Upper lobe of left lung (tissue), 6 donors: ENCODE measurements at regions not wholly inside any gene's neighbourhood (a gene's known extent, or its start where the extent isn't known, plus 50 kb on each side); places are given as distances from the start of the nearest gene placed in this dataset.
A peak's percentile ranks its signal among the peaks of the same experiment; 100 is the strongest.
"Not testable (repeated sequence)": the region's sequence is repeated elsewhere in the genome, so short reads cannot be mapped to it uniquely, and the experiment has no call there.

ENCODE experiments used
- ATAC-seq, 2 donors: fragments of 200-7000 bp; cut with Tn5 transposase; one replicate each; pipeline ENCODE4 v1.9.1; 2022; ENCODE audit warnings: mild to moderate bottlenecking in 2 of 2, moderate library complexity in 2 of 2; ENCODE audit not compliant: low FRiP score in 2 of 2
- DNase-seq, 2 donors: peaks; one replicate each; pipeline ENCODE4 v3.0.0-alpha.2; 2019 to 2020
- H3K27ac ChIP-seq, 4 donors: fragments of 200-600 bp; sonication (generic); one replicate each; pipeline ENCODE4 v1.5.1; 2016 to 2019
- H3K27me3 ChIP-seq, 4 donors: fragments of 200-600 bp; sonication (generic); one replicate each; pipeline ENCODE4 v1.5.1; 2017 to 2019
- H3K36me3 ChIP-seq, 4 donors: fragments of 200-600 bp; sonication (generic); one replicate each; pipeline ENCODE4 v1.5.1; 2016 to 2019
- H3K4me1 ChIP-seq, 4 donors: fragments of 200-600 bp; sonication (generic); one replicate each; pipeline ENCODE4 v1.5.1; 2018 to 2019
- H3K4me3 ChIP-seq, 4 donors: fragments of 200-600 bp; sonication (generic); one replicate each; pipeline ENCODE4 v1.5.1; 2017 to 2019; ENCODE audit warnings: mild to moderate bottlenecking in 2 of 4, moderate library complexity in 1 of 4
- H3K9me3 ChIP-seq, 4 donors: fragments of 200-600 bp; sonication (generic); one replicate each; pipeline ENCODE4 v1.5.1; 2018 to 2019
- CTCF ChIP-seq, 6 experiments: fragments of 450-650 bp in 4 of 6; fragments of 200-600 bp in 2 of 6; sonication (generic) in 2 of 6; IDR thresholded peaks; one replicate each; pipeline ENCODE4 v1.5.1; 2016 to 2019; ENCODE audit warnings: antibody characterized with exemption in 6 of 6
- EP300 ChIP-seq, 4 donors: sonication (generic); formaldehyde crosslinking; IDR thresholded peaks; one replicate each; pipeline ENCODE4 v1.5.1; 2017; ENCODE audit warnings: antibody characterized with exemption in 4 of 4, control low read depth in 2 of 4
- POLR2A ChIP-seq, 4 donors: fragments of 450-650 bp; IDR thresholded peaks; one replicate each; pipeline ENCODE4 v1.5.1; 2016 to 2017; ENCODE audit warnings: antibody characterized with exemption in 4 of 4, mild to moderate bottlenecking in 2 of 4
- POLR2AphosphoS5 ChIP-seq, 2 donors: sonication (generic); formaldehyde crosslinking; IDR thresholded peaks; one replicate each; pipeline ENCODE4 v1.5.1; 2017; ENCODE audit warnings: antibody characterized with exemption in 2 of 2
- WGBS, 2 donors: methylation state at CpG; one replicate each; pipeline ENCODE4 v1.1.5; 2017 to 2018; 5-methylcytosine and 5-hydroxymethylcytosine counted together
- donor health status: DM: no; HTN: no; CAD: no; lungs with moderate emphysema.
- donor health status: DM: no; HTN: yes; CAD: no; lungs with severe emphysema.

GRCh38 chr12:33026791-33027190 is 130.2 kb upstream of the PKP2 start:
- Histone ChIP-seq H3K4me1 (no peaks in the 10 kb centered on the region), H3K27me3 (no peaks in the 10 kb centered on the region), H3K36me3 (no peaks in the 10 kb centered on the region), H3K9me3 (no peaks in the 10 kb centered on the region), H3K27ac (no peak overlapping the region), H3K4me3 (no peak overlapping the region)
- ATAC-seq: no peak
- no peak for DNase-seq
- TF ChIP-seq EP300 (IDR thresholded peaks at IDR 0.05) (no peak), POLR2A (IDR thresholded peaks at IDR 0.05) (no peak), CTCF (IDR thresholded peaks at IDR 0.05) (no peak), POLR2AphosphoS5 (IDR thresholded peaks at IDR 0.05) (no peak)

GRCh38 chr12:33022724-33023123 is 126.1 kb upstream of the PKP2 start:
- H3K4me3 ChIP-seq, H3K4me1 ChIP-seq, H3K9me3 ChIP-seq, H3K36me3 ChIP-seq, ATAC-seq, H3K27ac ChIP-seq, H3K27me3 ChIP-seq: not testable (repeated sequence)
- DNase-seq: peak in 1 of 2 donors; percentile 52
- WGBS, 2 donors: 91% methylated on average over 10 of the region's 20 CpGs; no CpG with 5 or more reads in 1 of the 2 donors

GRCh38 chr12:33017029-33017428 is 120.5 kb upstream of the PKP2 start:
- ATAC-seq, H3K36me3 ChIP-seq, H3K4me3 ChIP-seq, H3K27me3 ChIP-seq, H3K27ac ChIP-seq, H3K4me1 ChIP-seq, DNase-seq: not testable (repeated sequence)
- 50 to 94% methylated on average over 1 to 2 of the region's 2 CpGs for WGBS, 2 donors
- H3K9me3 ChIP-seq: peaks cover 0 to 22% (median 0%) of the 10 kb centered on the region in 4 donors

GRCh38 chr12:33012226-33012625 is 115.6 kb upstream of the PKP2 start:
- Histone ChIP-seq H3K4me1 (no peaks in the 10 kb centered on the region), H3K4me3 (no peak overlapping the region), H3K27me3 (no peaks in the 10 kb centered on the region), H3K27ac (no peak overlapping the region), H3K36me3 (no peaks in the 10 kb centered on the region), H3K9me3 (peaks cover 0 to 8% (median 0%) of the 10 kb centered on the region in 4 donors)
- 37 to 38% methylated on average over 3 of the region's 3 CpGs for WGBS, 2 donors
- DNase-seq: no peak
- TF ChIP-seq POLR2A (IDR thresholded peaks at IDR 0.05) (no peak), EP300 (IDR thresholded peaks at IDR 0.05) (no peak), POLR2AphosphoS5 (IDR thresholded peaks at IDR 0.05) (no peak), CTCF (IDR thresholded peaks at IDR 0.05) (no peak)
- ATAC-seq: no peak

GRCh38 chr12:33006106-33006505 is 109.5 kb upstream of the PKP2 start:
- 69 to 72% methylated on average over 1 of the region's 1 CpG for WGBS, 2 donors
- H3K27ac ChIP-seq: no peak overlapping the region
- H3K36me3 ChIP-seq: no peaks in the 10 kb centered on the region
- no peaks in the 10 kb centered on the region for H3K4me1 ChIP-seq
- H3K27me3 ChIP-seq: no peaks in the 10 kb centered on the region
- DNase-seq (no peak), ATAC-seq (no peak)
- no peaks in the 10 kb centered on the region for H3K9me3 ChIP-seq
- TF ChIP-seq POLR2AphosphoS5 (IDR thresholded peaks at IDR 0.05): no peak
- no peak for TF ChIP-seq POLR2A (IDR thresholded peaks at IDR 0.05)
- no peak for TF ChIP-seq EP300 (IDR thresholded peaks at IDR 0.05)
- no peak for TF ChIP-seq CTCF (IDR thresholded peaks at IDR 0.05)
- no peak overlapping the region for H3K4me3 ChIP-seq

GRCh38 chr12:33000016-33000415 is 103.4 kb upstream of the PKP2 start:
- no peak for TF ChIP-seq POLR2A (IDR thresholded peaks at IDR 0.05)
- TF ChIP-seq EP300 (IDR thresholded peaks at IDR 0.05): no peak
- TF ChIP-seq POLR2AphosphoS5 (IDR thresholded peaks at IDR 0.05): no peak
- TF ChIP-seq CTCF (IDR thresholded peaks at IDR 0.05): no peak
- Histone ChIP-seq H3K27ac (no peak overlapping the region), H3K4me1 (no peaks in the 10 kb centered on the region), H3K9me3 (no peaks in the 10 kb centered on the region), H3K36me3 (no peaks in the 10 kb centered on the region), H3K27me3 (no peaks in the 10 kb centered on the region), H3K4me3 (no peak overlapping the region)
- DNase-seq (no peak), ATAC-seq (no peak)
- 69 to 76% methylated on average over 2 of the region's 2 CpGs for WGBS, 2 donors
